Stimulated activated CD4-positive, alpha-beta T cell treated with anti-CD3 and anti-CD28 coated beads, TNF-alpha, amount 100 ng/mL, for 1 hour (primary cell): ENCODE measurements at regions not wholly inside any gene's neighbourhood (a gene's known extent, or its start where the extent isn't known, plus 50 kb on each side); places are given as distances from the start of the nearest gene placed in this dataset.
"Not testable (repeated sequence)": the region's sequence is repeated elsewhere in the genome, so short reads cannot be mapped to it uniquely, and the experiment has no call there.

Source experiments
- DNase-seq, 3 donors: peaks; one replicate each; pipeline ENCODE4 v3.0.0-alpha.2; 2020; ENCODE audit warnings: low read depth in 3 of 3, low spot score in 1 of 3

GRCh38 chr14:104474495-104475213, 104.9 kb upstream of the C14orf180 start:
- no peak for DNase-seq

- DNase-seq = no peak
Measured at GRCh38 chr14:104475256-104475655, 104.3 kb upstream of the C14orf180 start.

DNA sequence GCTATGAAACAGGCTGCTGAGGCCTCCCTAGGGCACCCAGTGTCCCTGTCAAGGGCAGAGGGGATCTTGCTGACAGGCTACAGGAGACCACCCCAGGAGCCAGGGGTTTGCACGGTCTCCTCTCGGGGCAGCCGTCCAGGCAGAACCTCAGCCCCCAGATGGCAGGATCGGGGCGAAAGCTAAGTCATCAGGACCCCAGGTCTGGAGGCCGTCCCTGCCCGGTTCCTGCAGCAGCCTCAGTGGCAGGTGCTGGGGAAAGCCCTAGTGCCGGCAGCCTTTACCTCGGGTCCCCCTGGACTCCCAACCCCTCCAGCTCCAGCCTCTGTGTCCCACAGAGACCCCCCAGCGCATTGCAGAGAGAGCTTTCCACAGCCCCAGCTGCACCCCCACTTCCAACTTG, 103.8 kb upstream of the C14orf180 start:
- no peak for DNase-seq

GRCh38 chr14:104476437-104476836, 103.1 kb upstream of the C14orf180 start:
- DNase-seq = no peak

DNA sequence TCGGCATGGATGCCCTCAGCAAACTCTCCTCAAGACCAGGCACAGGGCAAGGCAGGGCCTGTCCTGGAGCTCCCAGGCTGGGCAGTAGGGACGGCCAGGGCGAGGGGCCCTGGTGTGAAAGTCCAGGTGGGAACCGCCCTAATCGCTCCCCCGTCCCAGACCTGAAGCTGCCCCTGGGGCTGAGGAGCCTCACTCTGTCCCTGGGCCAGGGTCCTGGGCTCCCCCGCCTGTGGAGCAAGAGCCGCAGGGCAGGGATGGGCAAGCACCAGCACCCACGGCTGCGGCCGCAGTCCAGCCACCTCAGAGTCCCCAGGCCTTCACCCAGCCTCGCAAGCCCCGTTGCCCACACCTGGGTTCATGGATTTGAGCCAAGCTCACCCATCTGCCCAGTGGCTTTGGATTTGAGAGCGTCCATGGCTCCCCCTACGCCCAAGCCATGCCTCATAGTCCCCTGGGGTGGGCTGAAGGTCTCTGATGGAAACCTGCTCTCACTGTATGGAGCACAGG, 102.4 kb upstream of the C14orf180 start:
- no peak for DNase-seq

GRCh38 chr14:104477666-104478380, 101.7 kb upstream of the C14orf180 start:
- no peak for DNase-seq

GRCh38 chr14:104478656-104479055, 100.9 kb upstream of the C14orf180 start:
- DNase-seq = no peak

DNA sequence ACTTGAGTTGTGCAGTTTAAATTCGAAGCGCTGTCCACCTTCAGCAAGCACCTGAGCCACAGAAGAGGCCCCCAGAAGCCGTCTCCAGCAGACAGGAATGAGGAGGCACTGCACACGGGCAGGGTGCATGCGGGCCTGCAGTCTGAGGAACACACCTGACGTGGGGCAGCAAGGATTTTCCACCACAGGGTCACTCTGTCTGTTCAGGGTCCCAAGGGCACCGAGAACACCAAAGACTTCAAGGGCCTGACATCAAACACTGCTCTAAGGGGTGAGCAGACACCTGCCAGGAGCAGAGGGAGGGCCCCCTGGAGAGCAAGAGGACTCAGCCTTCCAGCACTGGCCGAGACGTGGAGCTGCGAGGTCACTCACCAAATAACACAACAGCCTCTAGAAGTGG, 99.7 kb upstream of the C14orf180 start:
- no peak for DNase-seq

GRCh38 chr14:104481323-104481722, 98.2 kb upstream of the C14orf180 start:
- DNase-seq = no peak

GRCh38 chr14:104482017-104482416, 97.5 kb upstream of the C14orf180 start:
- not testable (repeated sequence) for DNase-seq

DNA sequence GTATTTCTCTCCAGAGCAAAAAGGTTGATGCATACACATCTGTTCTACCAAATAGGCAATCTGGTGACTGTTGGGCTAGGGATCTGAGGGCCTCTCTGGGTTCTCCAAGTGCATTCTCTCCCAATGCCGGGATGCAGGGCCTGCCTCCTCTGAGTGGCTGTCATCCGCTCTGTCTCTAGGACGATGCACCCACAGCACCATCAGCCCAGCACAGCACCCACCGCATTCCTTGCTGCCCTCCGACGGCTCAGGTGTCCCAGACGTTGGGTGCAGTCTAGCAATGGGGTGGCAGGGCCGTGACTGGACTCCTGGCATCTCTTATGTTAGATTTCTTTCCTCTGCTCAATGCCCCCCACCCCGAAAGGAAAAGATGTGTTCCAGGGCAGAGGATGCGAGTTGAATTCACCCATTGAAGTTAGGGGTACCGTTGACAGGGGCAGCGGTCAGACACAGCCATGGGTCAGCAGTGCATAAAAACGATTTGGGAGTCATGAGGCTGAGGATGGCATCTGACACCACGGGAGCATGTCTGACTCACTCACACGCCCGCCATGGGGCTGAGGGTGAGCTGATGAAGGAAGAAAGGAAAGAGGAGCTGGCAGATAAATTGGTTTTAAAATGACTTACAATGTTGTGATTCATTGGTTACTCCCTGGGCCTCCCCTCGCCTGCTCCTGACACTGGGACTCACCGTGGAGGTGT, 93.2 kb upstream of the C14orf180 start:
- no peak for DNase-seq

DNA sequence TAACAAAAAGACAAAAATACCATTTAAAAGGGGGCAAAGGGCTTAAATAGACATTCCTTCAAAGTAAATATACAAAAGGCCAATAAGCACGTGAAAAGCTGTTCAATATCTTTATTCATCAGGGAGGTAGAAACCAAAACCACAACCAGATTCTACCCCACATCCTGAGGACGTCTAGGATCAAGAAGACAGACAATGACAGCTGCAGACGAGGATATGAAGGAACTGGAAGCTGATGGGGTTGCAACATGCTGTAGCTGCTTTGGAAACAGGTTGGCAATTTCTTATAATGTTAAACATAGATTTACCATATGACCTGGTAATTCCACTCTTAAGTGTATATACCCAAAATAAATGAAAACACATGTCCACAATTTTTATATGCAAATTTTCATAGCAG, 85.1 kb upstream of the C14orf180 start:
- DNase-seq = no peak

GRCh38 chr14:104496095-104496494, 83.5 kb upstream of the C14orf180 start:
- no peak for DNase-seq

- DNase-seq = no peak
Measured at GRCh38 chr14:104499784-104500760, 79.5 kb upstream of the C14orf180 start.

DNA sequence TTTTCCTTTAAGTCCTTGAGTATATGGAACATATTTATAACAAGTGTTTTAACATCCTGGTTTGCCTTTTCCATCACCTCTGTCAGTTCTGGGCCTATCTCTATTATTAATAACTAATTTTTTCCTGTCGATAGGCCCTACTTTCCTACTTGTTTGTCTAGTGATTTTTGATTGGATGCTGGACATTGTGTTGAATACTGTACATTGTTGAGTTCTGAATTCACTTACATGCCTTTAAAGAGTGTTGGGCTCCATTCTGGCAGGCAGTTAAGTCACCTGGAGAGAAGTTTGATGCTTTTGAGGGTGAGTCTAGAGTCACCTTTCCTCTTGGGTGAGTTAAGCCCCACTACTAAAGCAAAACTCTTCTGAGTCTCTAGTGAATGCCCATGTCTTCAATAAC, 77.5 kb upstream of the C14orf180 start:
- no peak for DNase-seq

DNA sequence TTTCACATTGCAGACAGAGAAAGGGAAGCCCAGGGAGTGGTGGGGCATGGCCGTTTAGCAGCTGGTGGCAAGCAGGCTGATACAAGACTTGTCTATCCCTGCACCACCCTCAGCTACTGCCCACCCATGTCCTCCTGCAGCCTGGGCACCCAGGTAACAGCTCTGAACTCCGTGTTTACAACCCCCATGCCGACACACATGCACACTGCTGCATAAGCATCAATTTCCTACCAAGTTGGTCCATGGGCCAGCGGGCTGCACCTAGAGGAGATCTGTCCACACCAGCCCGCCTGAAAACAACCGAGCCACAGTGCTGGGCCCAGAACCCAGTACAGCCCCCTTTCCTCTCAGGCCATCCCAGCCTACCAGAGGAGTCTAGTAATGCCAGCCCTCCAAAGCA, 75.9 kb upstream of the C14orf180 start:
- no peak for DNase-seq

DNA sequence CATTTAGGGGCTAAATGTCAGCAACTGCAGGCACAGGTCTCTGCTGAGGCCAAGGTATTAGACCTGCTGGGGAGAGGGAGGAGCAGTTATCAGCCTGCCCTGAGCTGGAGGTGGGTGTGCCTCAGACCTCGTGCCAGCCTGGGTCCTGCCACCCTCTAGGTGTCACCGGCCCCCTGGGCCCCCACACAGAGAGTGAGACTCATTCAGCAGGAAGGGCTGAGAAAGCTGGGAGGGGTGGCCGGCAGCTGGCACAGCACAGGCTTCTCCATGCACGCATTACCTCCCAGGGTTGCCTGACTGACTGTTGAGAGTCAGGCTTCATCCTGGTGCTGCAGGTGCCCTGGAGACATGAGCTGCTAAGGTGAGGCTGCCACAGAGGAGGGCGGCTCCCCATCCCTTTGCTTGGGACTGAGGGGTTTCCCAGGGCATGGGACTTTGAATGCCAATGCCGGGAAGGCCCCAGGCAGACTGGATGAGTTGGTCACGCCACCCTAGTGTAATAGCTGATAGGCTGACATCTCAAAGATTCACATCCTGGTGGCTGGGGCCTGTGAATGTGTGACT, 75.3 kb upstream of the C14orf180 start:
- no peak for DNase-seq

DNA sequence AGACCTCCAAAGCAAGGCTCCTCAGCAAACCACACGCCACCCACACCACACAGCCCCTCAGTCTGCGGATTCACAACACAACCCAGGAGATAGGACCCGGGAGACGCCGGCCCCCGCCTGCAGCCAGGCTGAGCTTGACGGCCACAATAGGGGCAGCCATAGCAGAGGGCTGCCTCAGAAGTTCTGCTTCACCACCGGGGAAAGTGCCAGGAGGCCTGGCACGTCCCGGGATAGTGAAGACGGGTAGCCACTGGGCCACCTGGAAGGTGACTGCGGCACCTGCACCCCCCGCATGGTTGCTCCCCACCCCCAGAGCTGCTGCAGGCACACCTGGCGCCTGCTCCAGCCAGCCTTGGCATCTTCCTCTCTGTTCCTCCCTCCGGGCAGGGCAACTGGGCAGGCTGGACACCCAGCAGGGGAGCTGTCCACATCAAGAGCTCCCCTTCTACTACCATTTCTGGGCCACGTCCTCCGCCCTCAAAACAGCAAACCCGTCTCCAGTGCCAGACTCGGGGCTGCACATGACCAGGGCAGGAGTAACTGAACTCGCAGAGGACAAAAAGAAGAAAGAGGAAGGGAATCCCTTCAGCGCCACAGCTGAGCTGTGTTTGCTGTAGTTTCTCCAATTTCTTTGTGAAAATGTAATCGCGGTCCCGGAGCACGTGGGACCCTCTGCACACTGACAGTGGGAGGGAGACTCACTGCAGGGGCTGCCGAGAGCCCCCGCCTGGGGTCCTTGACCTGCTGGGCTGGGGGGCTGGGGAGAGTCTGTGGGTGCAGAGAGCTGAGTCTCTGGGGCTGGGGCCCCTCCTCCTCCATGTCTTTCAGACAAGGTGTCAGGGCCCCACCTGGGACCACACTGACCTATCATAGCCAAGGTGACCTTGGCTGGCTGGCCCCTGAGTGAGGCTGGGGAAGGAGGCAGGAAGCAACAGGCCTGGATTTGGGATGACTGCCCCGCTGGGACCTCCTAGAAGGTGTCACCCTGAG, 74.2 kb upstream of the C14orf180 start:
- DNase-seq = no peak
